Uterus (tissue), 2 donors: ENCODE measurements at regions not wholly inside any gene's neighbourhood (a gene's known extent, or its start where the extent isn't known, plus 50 kb on each side); places are given as distances from the start of the nearest gene placed in this dataset.
"Not testable (repeated sequence)": the region's sequence is repeated elsewhere in the genome, so short reads cannot be mapped to it uniquely, and the experiment has no call there.

Source experiments
- CTCF ChIP-seq, 4 experiments: fragments of 200-600 bp in 2 of 4; fragments of 450-650 bp in 2 of 4; sonication (generic) in 2 of 4; IDR thresholded peaks; one replicate each; pipeline ENCODE4 v1.5.1; 2016 to 2019; ENCODE audit warnings: antibody characterized with exemption in 4 of 4, mild to moderate bottlenecking in 2 of 4, moderate library complexity in 1 of 4
- POLR2A ChIP-seq, 2 donors: fragments of 450-650 bp; IDR thresholded peaks; one replicate each; pipeline ENCODE4 v1.6.1; 2016; ENCODE audit warnings: antibody characterized with exemption in 2 of 2, mild to moderate bottlenecking in 1 of 2, moderate library complexity in 1 of 2

GRCh38 chr4:118530107-118530506 is 155.1 kb upstream of the METTL14 start:
- TF ChIP-seq CTCF, POLR2A (IDR thresholded peaks at IDR 0.05): not testable (repeated sequence)
